ENCODE measurements at regions not wholly inside any gene's neighbourhood (a gene's known extent, or its start where the extent isn't known, plus 50 kb on each side); places are given as distances from the start of the nearest gene placed in this dataset.

GRCh38 chrX:69016293-69016941 lies 148.8 kb downstream of the PJA1 start:
- intact Hi-C loops (cut with DNase I), result no loop called here
- DNase-seq, result no peak
- H3K27me3 ChIP-seq, result no peaks in the 10 kb centered on the region
- 80 to 83% methylated on average over 11 of the region's 11 CpGs for WGBS, 2 donors
- H3K4me1 ChIP-seq, result peaks cover 0 to 10% (median 0%) of the 10 kb centered on the region in 4 donors
- no peaks in the 10 kb centered on the region for H3K9me3 ChIP-seq
- H3K27ac ChIP-seq, result no peak overlapping the region
- no peaks in the 10 kb centered on the region for H3K36me3 ChIP-seq
- no peak overlapping the region for H3K4me3 ChIP-seq
- TF ChIP-seq POLR2A (IDR thresholded peaks at IDR 0.05), result no peak
- TF ChIP-seq POLR2AphosphoS5 (IDR thresholded peaks at IDR 0.05), result no peak
- TF ChIP-seq EP300 (IDR thresholded peaks at IDR 0.05), result no peak
- TF ChIP-seq CTCF (IDR thresholded peaks at IDR 0.05), result no peak

- Histone ChIP-seq H3K9me3 (no peaks in the 10 kb centered on the region), H3K36me3 (no peaks in the 10 kb centered on the region)
- TF ChIP-seq EP300 (IDR thresholded peaks at IDR 0.05) (no peak), CTCF (IDR thresholded peaks at IDR 0.05) (no peak), POLR2AphosphoS5 (IDR thresholded peaks at IDR 0.05) (no peak), POLR2A (IDR thresholded peaks at IDR 0.05) (no peak)
Observed at GRCh38 chrX:69015564-69016292, 149.5 kb downstream of the PJA1 start.

GRCh38 chrX:69015156-69015555 lies 150.1 kb downstream of the PJA1 start:
- H3K27ac ChIP-seq, result no peak overlapping the region
- no peak for DNase-seq
- intact Hi-C loops (cut with DNase I), result no loop called here
- 91 to 93% methylated on average over 7 of the region's 7 CpGs for WGBS, 2 donors
- no peaks in the 10 kb centered on the region for H3K36me3 ChIP-seq
- no peak overlapping the region for H3K4me3 ChIP-seq
- no peaks in the 10 kb centered on the region for H3K9me3 ChIP-seq
- H3K27me3 ChIP-seq, result no peaks in the 10 kb centered on the region
- TF ChIP-seq POLR2A (IDR thresholded peaks at IDR 0.05), result no peak
- TF ChIP-seq POLR2AphosphoS5 (IDR thresholded peaks at IDR 0.05), result no peak
- TF ChIP-seq EP300 (IDR thresholded peaks at IDR 0.05), result no peak
- TF ChIP-seq CTCF (IDR thresholded peaks at IDR 0.05), result no peak
- H3K4me1 ChIP-seq, result peaks cover 0 to 10% (median 0%) of the 10 kb centered on the region in 4 donors

More at GRCh38 chrX:69015564-69016292, 149.5 kb downstream of the PJA1 start:
- no peaks in the 10 kb centered on the region for H3K27me3 ChIP-seq
- no peak for DNase-seq
- peaks cover 0 to 10% (median 0%) of the 10 kb centered on the region in 4 donors for H3K4me1 ChIP-seq
- intact Hi-C loops (cut with DNase I), result no loop called here
- H3K27ac ChIP-seq, result no peak overlapping the region
- WGBS, 2 donors, result 76 to 86% methylated on average over 10 of the region's 10 CpGs
- no peak overlapping the region for H3K4me3 ChIP-seq

GRCh38 chrX:69014200-69014599 lies 151.1 kb downstream of the PJA1 start:
- 88 to 94% methylated on average over 2 of the region's 2 CpGs for WGBS, 2 donors
- Histone ChIP-seq H3K27me3 (no peaks in the 10 kb centered on the region), H3K9me3 (no peaks in the 10 kb centered on the region), H3K4me1 (peaks cover 0 to 10% (median 0%) of the 10 kb centered on the region in 4 donors), H3K36me3 (no peaks in the 10 kb centered on the region), H3K4me3 (no peak overlapping the region), H3K27ac (no peak overlapping the region)
- intact Hi-C loops (cut with DNase I), result no loop called here
- no peak for DNase-seq
- TF ChIP-seq CTCF (IDR thresholded peaks at IDR 0.05), result no peak
- no peak for TF ChIP-seq POLR2AphosphoS5 (IDR thresholded peaks at IDR 0.05)
- no peak for TF ChIP-seq EP300 (IDR thresholded peaks at IDR 0.05)
- no peak for TF ChIP-seq POLR2A (IDR thresholded peaks at IDR 0.05)

Data from sigmoid colon (tissue), 6 donors.